ENCODE measurements at regions not wholly inside any gene's neighbourhood (a gene's known extent, or its start where the extent isn't known, plus 50 kb on each side); places are given as distances from the start of the nearest gene placed in this dataset.

- Histone ChIP-seq H3K4me3 (no peak overlapping the region), H3K27ac (ENCODE audit: low read depth) (no peak overlapping the region), H3K79me2 (replicated peaks; ENCODE audit: insufficient read depth) (no peaks in the 10 kb centered on the region), H3K36me3 (ENCODE audit: insufficient read depth) (no peaks in the 10 kb centered on the region), H3K9me2 (ENCODE audit: insufficient read depth) (peaks cover 5% of the 10 kb centered on the region; the same call in 1 of the 2 replicates), H3F3A (replicated peaks; ENCODE audit: low read depth) (no peaks in the 10 kb centered on the region), H2AFZ (no peak overlapping the region), H4K20me1 (replicated peaks; ENCODE audit: insufficient read depth) (no peaks in the 10 kb centered on the region), H3K4me2 (no peak overlapping the region), H3K4me1 (ENCODE audit: insufficient read depth) (no peaks in the 10 kb centered on the region), H3K27me3 (ENCODE audit: insufficient read depth) (no peaks in the 10 kb centered on the region)
- Mint-ChIP-seq H3K4me1 (peaks cover 9% of the 10 kb centered on the region; the same call in 2 of the 3 replicates), H3K27ac (no peak overlapping the region), H3K4me3 (no peak overlapping the region), H3K9me3 (no peaks in the 10 kb centered on the region), H3K27me3 (ENCODE audit: insufficient read depth, low read depth, poor library complexity) (no peaks in the 10 kb centered on the region), H3K36me3 (ENCODE audit: low read depth) (no peaks in the 10 kb centered on the region)
- ATAC-seq (no peak), DNase-seq (ENCODE audit: low spot score) (no peak)
- TF ChIP-seq REST (IDR thresholded peaks at IDR 0.05; ENCODE audit: unreplicated experiment) (no peak), EZH2 (IDR thresholded peaks at IDR 0.05; ENCODE audit: low read depth, unreplicated experiment) (no peak), CREB1 (CRISPR knock-in tag; IDR thresholded peaks at IDR 0.05; ENCODE audit: low read depth) (no peak), NANOG (IDR thresholded peaks at IDR 0.05; ENCODE audit: borderline replicate concordance) (no peak)
These were observed 259.7 kb upstream of the HABP2 start for GRCh38 chr10:113293167-113293566.

- Histone ChIP-seq H3K4me1 (ENCODE audit: insufficient read depth) (no peaks in the 10 kb centered on the region; the same call in 1 of the 2 replicates), H3K27me3 (ENCODE audit: insufficient read depth) (no peaks in the 10 kb centered on the region), H3K27ac (ENCODE audit: low read depth) (no peak overlapping the region), H3K4me3 (no peak overlapping the region), H3F3A (replicated peaks; ENCODE audit: low read depth) (no peaks in the 10 kb centered on the region), H3K36me3 (ENCODE audit: insufficient read depth) (no peaks in the 10 kb centered on the region), H2AFZ (no peak overlapping the region), H3K4me2 (no peak overlapping the region), H4K20me1 (replicated peaks; ENCODE audit: insufficient read depth) (no peaks in the 10 kb centered on the region), H3K79me2 (replicated peaks; ENCODE audit: insufficient read depth) (no peaks in the 10 kb centered on the region), H3K9me2 (ENCODE audit: insufficient read depth) (peaks cover 5% of the 10 kb centered on the region; the same call in 1 of the 2 replicates)
- no peak overlapping the region for H3K4me3 Mint-ChIP-seq
- H3K9me3 Mint-ChIP-seq: no peaks in the 10 kb centered on the region
- no peak for ATAC-seq
- no peak overlapping the region for H3K27ac Mint-ChIP-seq
- no peaks in the 10 kb centered on the region for H3K36me3 Mint-ChIP-seq (ENCODE audit: low read depth)
- no peak for DNase-seq (ENCODE audit: low spot score)
- peaks cover 20% of the 10 kb centered on the region for H3K4me1 Mint-ChIP-seq
- peaks cover 4% of the 10 kb centered on the region for H3K27me3 Mint-ChIP-seq (ENCODE audit: insufficient read depth, low read depth, poor library complexity)
- no peak for TF ChIP-seq NANOG (IDR thresholded peaks at IDR 0.05; ENCODE audit: borderline replicate concordance)
- TF ChIP-seq EZH2phosphoT487 (IDR thresholded peaks at IDR 0.05; ENCODE audit: unreplicated experiment): no peak
- TF ChIP-seq STAT1 (IDR thresholded peaks at IDR 0.05; ENCODE audit: unreplicated experiment): no peak
- no peak for TF ChIP-seq ETS1 (IDR thresholded peaks at IDR 0.05)
- TF ChIP-seq ZNF114 (CRISPR knock-in tag; IDR thresholded peaks at IDR 0.05): no peak
- TF ChIP-seq CTCF (conservative IDR thresholded peaks at IDR 0.05; ENCODE audit: low read depth in 2 of 2): no peak
- no peak for TF ChIP-seq EZH2 (IDR thresholded peaks at IDR 0.05; ENCODE audit: low read depth, unreplicated experiment)
- TF ChIP-seq ZNF331 (CRISPR knock-in tag; IDR thresholded peaks at IDR 0.05; ENCODE audit: low read depth): no peak
- no peak for TF ChIP-seq JUNB (IDR thresholded peaks at IDR 0.05; ENCODE audit: unreplicated experiment)
- TF ChIP-seq REST (IDR thresholded peaks at IDR 0.05; ENCODE audit: unreplicated experiment): no peak
These were observed 258.0 kb upstream of the HABP2 start for GRCh38 chr10:113294868-113295267.
